Upper lobe of right lung (tissue), 1 donor: ENCODE measurements at regions not wholly inside any gene's neighbourhood (a gene's known extent, or its start where the extent isn't known, plus 50 kb on each side); places are given as distances from the start of the nearest gene placed in this dataset.
"Not testable (repeated sequence)": the region's sequence is repeated elsewhere in the genome, so short reads cannot be mapped to it uniquely, and the experiment has no call there.

ENCODE experiments used
- ATAC-seq: fragments of 200-7000 bp; cut with Tn5 transposase; one replicate; pipeline ENCODE4 v1.9.1; 2020; ENCODE audit warnings: mild to moderate bottlenecking, moderate library complexity
- DNase-seq: peaks from one replicate; pipeline ENCODE4 v3.0.0-alpha.2; 2020
- H3K27ac ChIP-seq: fragments of 200-600 bp; one replicate; pipeline ENCODE4 v1.8.0; 2022
- H3K27me3 ChIP-seq: fragments of 200-600 bp; one replicate; pipeline ENCODE4 v1.8.0; 2022; ENCODE audit warnings: mild to moderate bottlenecking
- H3K36me3 ChIP-seq: fragments of 200-600 bp; one replicate; pipeline ENCODE4 v1.8.0; 2022
- H3K4me1 ChIP-seq: fragments of 200-600 bp; one replicate; pipeline ENCODE4 v1.8.0; 2022
- H3K4me3 ChIP-seq: fragments of 200-600 bp; one replicate; pipeline ENCODE4 v1.8.0; 2022; ENCODE audit warnings: mild to moderate bottlenecking
- H3K9me3 ChIP-seq: fragments of 200-600 bp; one replicate; pipeline ENCODE4 v1.8.0; 2022
- intact Hi-C: fragments of 100-400 bp; cut with DNase I; formaldehyde crosslinking; loops from one replicate; pipeline ENCODE4 v1.11.0; 2022
- TF ChIP-seq, protein P1 (sequence below): fragments of 200-600 bp; IDR thresholded peaks from one replicate; pipeline ENCODE4 v1.8.0; 2022; ENCODE audit warnings: antibody characterized with exemption
- donor health status: DM: no; HTN: yes; CAD: no; lungs with severe emphysema.

GRCh38 chr10:29869593-29869992 lies 189.8 kb downstream of the JCAD start:
- H3K36me3 ChIP-seq, result no peaks in the 10 kb centered on the region
- H3K4me1 ChIP-seq, result peaks cover 5% of the 10 kb centered on the region
- H3K27ac ChIP-seq, result no peak overlapping the region
- ATAC-seq (no peak), DNase-seq (no peak)
- no peaks in the 10 kb centered on the region for H3K9me3 ChIP-seq
- TF ChIP-seq, protein P1, sequence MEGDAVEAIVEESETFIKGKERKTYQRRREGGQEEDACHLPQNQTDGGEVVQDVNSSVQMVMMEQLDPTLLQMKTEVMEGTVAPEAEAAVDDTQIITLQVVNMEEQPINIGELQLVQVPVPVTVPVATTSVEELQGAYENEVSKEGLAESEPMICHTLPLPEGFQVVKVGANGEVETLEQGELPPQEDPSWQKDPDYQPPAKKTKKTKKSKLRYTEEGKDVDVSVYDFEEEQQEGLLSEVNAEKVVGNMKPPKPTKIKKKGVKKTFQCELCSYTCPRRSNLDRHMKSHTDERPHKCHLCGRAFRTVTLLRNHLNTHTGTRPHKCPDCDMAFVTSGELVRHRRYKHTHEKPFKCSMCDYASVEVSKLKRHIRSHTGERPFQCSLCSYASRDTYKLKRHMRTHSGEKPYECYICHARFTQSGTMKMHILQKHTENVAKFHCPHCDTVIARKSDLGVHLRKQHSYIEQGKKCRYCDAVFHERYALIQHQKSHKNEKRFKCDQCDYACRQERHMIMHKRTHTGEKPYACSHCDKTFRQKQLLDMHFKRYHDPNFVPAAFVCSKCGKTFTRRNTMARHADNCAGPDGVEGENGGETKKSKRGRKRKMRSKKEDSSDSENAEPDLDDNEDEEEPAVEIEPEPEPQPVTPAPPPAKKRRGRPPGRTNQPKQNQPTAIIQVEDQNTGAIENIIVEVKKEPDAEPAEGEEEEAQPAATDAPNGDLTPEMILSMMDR, result no peak
- intact Hi-C loops, result no loop called here
- H3K4me3 ChIP-seq, result no peak overlapping the region
- no peaks in the 10 kb centered on the region for H3K27me3 ChIP-seq

GRCh38 chr10:29866356-29866755 lies 193.0 kb downstream of the JCAD start:
- TF ChIP-seq, protein P1, result no peak
- no peak for ATAC-seq

GRCh38 chr10:29865700-29866355 lies 193.6 kb downstream of the JCAD start:
- DNase-seq (no peak), ATAC-seq (peak; percentile 80)
- TF ChIP-seq, protein P1, result no peak
- H3K27me3 ChIP-seq, result no peaks in the 10 kb centered on the region
- H3K9me3 ChIP-seq, result no peaks in the 10 kb centered on the region
- no peaks in the 10 kb centered on the region for H3K36me3 ChIP-seq
- H3K27ac ChIP-seq, result no peak overlapping the region
- no peaks in the 10 kb centered on the region for H3K4me1 ChIP-seq
- H3K4me3 ChIP-seq, result no peak overlapping the region
- intact Hi-C loops, result no loop called here

More at GRCh38 chr10:29866356-29866755, 193.0 kb downstream of the JCAD start:
- Histone ChIP-seq H3K27me3 (no peaks in the 10 kb centered on the region), H3K36me3 (no peaks in the 10 kb centered on the region), H3K4me3 (no peak overlapping the region), H3K9me3 (no peaks in the 10 kb centered on the region), H3K27ac (no peak overlapping the region), H3K4me1 (no peaks in the 10 kb centered on the region)
- DNase-seq, result no peak
- intact Hi-C loops, result no loop called here

GRCh38 chr10:29862923-29863614 lies 196.3 kb downstream of the JCAD start:
- Histone ChIP-seq H3K4me3 (no peak overlapping the region), H3K4me1 (peaks cover 6% of the 10 kb centered on the region), H3K9me3 (no peaks in the 10 kb centered on the region), H3K36me3 (no peaks in the 10 kb centered on the region), H3K27ac (no peak overlapping the region), H3K27me3 (no peaks in the 10 kb centered on the region)
- TF ChIP-seq, protein P1, result no peak
- intact Hi-C loops, result no loop called here
- no peak for ATAC-seq
- DNase-seq, result no peak

DNA sequence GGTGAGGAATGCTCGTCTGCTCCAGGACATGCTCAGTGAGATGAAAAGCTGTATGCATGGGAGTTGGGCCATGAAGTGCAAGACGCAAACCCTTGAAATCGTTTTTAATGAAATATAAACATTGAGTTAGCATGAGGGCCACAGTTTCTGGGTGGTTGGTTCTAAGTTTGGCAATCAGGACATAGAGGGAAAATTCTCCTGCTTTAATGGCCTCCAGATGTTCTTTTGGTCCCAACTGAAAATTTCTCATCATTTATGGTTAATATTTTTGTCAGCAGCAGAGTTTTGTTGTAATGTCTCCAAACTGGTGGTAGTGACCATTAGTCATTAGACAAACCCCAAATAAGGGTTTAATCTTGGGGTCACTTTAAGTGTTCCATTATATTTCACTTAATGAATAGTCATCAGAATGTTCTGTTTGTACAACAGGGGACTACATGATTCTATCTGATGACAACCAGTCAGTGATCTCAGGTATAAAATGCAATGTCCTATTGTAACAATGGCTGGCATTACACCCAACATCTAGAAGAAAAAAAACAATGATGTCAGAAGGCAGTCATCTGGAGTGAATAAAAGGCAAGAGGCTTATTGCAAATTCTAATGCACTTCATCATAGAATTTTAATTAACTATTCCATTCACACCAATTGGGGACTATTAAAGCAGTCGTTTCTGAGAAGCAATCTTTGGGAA lies 197.4 kb downstream of the JCAD start:
- no peak overlapping the region for H3K27ac ChIP-seq
- TF ChIP-seq, protein P1, result no peak
- H3K36me3 ChIP-seq, result no peaks in the 10 kb centered on the region
- no peaks in the 10 kb centered on the region for H3K9me3 ChIP-seq
- H3K27me3 ChIP-seq, result no peaks in the 10 kb centered on the region
- intact Hi-C loops, result no loop called here
- no peak for DNase-seq
- ATAC-seq, result no peak
- peaks cover 10% of the 10 kb centered on the region for H3K4me1 ChIP-seq
- H3K4me3 ChIP-seq, result no peak overlapping the region

GRCh38 chr10:29861231-29861630 lies 198.2 kb downstream of the JCAD start:
- intact Hi-C loops, H3K36me3 ChIP-seq, H3K27ac ChIP-seq, H3K4me3 ChIP-seq, H3K9me3 ChIP-seq, ATAC-seq, H3K27me3 ChIP-seq, H3K4me1 ChIP-seq, DNase-seq: not testable (repeated sequence)
